ENCODE measurements at regions not wholly inside any gene's neighbourhood (a gene's known extent, or its start where the extent isn't known, plus 50 kb on each side); places are given as distances from the start of the nearest gene placed in this dataset.
"Not testable (repeated sequence)": the region's sequence is repeated elsewhere in the genome, so short reads cannot be mapped to it uniquely, and the experiment has no call there.

- no peak for DNase-seq
These were observed 115.8 kb downstream of the MPP7 start for GRCh38 chr10:28186887-28187578.

GRCh38 chr10:28186461-28186860 is 116.4 kb downstream of the MPP7 start:
- DNase-seq: no peak

GRCh38 chr10:28184810-28185209 is 118.1 kb downstream of the MPP7 start:
- no peak for DNase-seq

- DNase-seq: peak; percentile 18
These were observed 121.3 kb downstream of the MPP7 start for GRCh38 chr10:28181478-28182096.

GRCh38 chr10:28180654-28181053 is 122.2 kb downstream of the MPP7 start:
- DNase-seq: no peak

- no peak for DNase-seq
These were observed 123.1 kb downstream of the MPP7 start for GRCh38 chr10:28179743-28180099.

- peak; percentile 82 for DNase-seq
These were observed 123.7 kb downstream of the MPP7 start for GRCh38 chr10:28179006-28179742.

GRCh38 chr10:28177944-28178637 is 124.8 kb downstream of the MPP7 start:
- no peak for DNase-seq

- DNase-seq: not testable (repeated sequence)
These were observed 126.4 kb downstream of the MPP7 start for GRCh38 chr10:28176498-28176897.

GRCh38 chr10:28172223-28172610 is 130.6 kb downstream of the MPP7 start:
- DNase-seq: no peak

- DNase-seq: no peak
These were observed 131.2 kb downstream of the MPP7 start for GRCh38 chr10:28171468-28172222.

- no peak for DNase-seq
These were observed 133.3 kb downstream of the MPP7 start for GRCh38 chr10:28169525-28169924.

GRCh38 chr10:28160866-28161405 is 141.9 kb downstream of the MPP7 start:
- peak; percentile 7 for DNase-seq

GRCh38 chr10:28157379-28157778 is 145.5 kb downstream of the MPP7 start:
- DNase-seq: no peak

GRCh38 chr10:28155726-28156125 is 147.1 kb downstream of the MPP7 start:
- DNase-seq: no peak

GRCh38 chr10:28151636-28152035 is 151.2 kb downstream of the MPP7 start:
- no peak for DNase-seq

- peak; percentile 39 for DNase-seq
These were observed 150.9 kb upstream of the ODAD2 start for GRCh38 chr10:28149746-28150145.

GRCh38 chr10:28147706-28148105 is 148.8 kb upstream of the ODAD2 start:
- no peak for DNase-seq

- DNase-seq: no peak
These were observed 140.3 kb upstream of the ODAD2 start for GRCh38 chr10:28139138-28139537.

- DNase-seq: no peak
These were observed 139.3 kb upstream of the ODAD2 start for GRCh38 chr10:28137907-28138880.

- no peak for DNase-seq
These were observed 136.4 kb upstream of the ODAD2 start for GRCh38 chr10:28135258-28135657.

Data from tongue (tissue), 1 donor.